ENCODE measurements at regions not wholly inside any gene's neighbourhood (a gene's known extent, or its start where the extent isn't known, plus 50 kb on each side); places are given as distances from the start of the nearest gene placed in this dataset.
"Not testable (repeated sequence)": the region's sequence is repeated elsewhere in the genome, so short reads cannot be mapped to it uniquely, and the experiment has no call there.

- not testable (repeated sequence) for DNase-seq
Measured at GRCh38 chr15:37427393-37427792, 327.0 kb upstream of the MEIS2 start.

GRCh38 chr15:37446921-37447320 lies 346.6 kb upstream of the MEIS2 start:
- no peak for DNase-seq

- no peak for DNase-seq
Measured at GRCh38 chr15:37452498-37452897, 352.1 kb upstream of the MEIS2 start.

- no peak for DNase-seq
Measured at GRCh38 chr15:37480482-37480881, 380.1 kb upstream of the MEIS2 start.

GRCh38 chr15:37481126-37481525 lies 380.8 kb upstream of the MEIS2 start:
- no peak for DNase-seq

GRCh38 chr15:37483779-37484178 lies 383.4 kb upstream of the MEIS2 start:
- DNase-seq: no peak

GRCh38 chr15:37485056-37485455 lies 384.7 kb upstream of the MEIS2 start:
- DNase-seq: no peak

- DNase-seq: no peak
Measured at GRCh38 chr15:37490707-37491106, 390.4 kb upstream of the MEIS2 start.

GRCh38 chr15:37516621-37517020 lies 416.3 kb upstream of the MEIS2 start:
- DNase-seq: no peak

- DNase-seq: no peak
Measured at GRCh38 chr15:37517191-37517895, 417.0 kb upstream of the MEIS2 start.

GRCh38 chr15:37518436-37518835 lies 416.0 kb upstream of the TMCO5A start:
- DNase-seq: no peak

GRCh38 chr15:37520026-37520425 lies 414.4 kb upstream of the TMCO5A start:
- no peak for DNase-seq

GRCh38 chr15:37520882-37521281 lies 413.6 kb upstream of the TMCO5A start:
- DNase-seq: no peak

GRCh38 chr15:37524601-37525000 lies 409.8 kb upstream of the TMCO5A start:
- no peak for DNase-seq

- no peak for DNase-seq
Measured at GRCh38 chr15:37528432-37528831, 406.0 kb upstream of the TMCO5A start.

GRCh38 chr15:37536967-37537605 lies 397.4 kb upstream of the TMCO5A start:
- DNase-seq: no peak

GRCh38 chr15:37537802-37538201 lies 396.6 kb upstream of the TMCO5A start:
- DNase-seq: no peak

- DNase-seq: no peak
Measured at GRCh38 chr15:37548116-37548515, 386.3 kb upstream of the TMCO5A start.

- no peak for DNase-seq
Measured at GRCh38 chr15:37550360-37551024, 383.9 kb upstream of the TMCO5A start.

- no peak for DNase-seq
Measured at GRCh38 chr15:37572401-37572800, 362.0 kb upstream of the TMCO5A start.

- DNase-seq: no peak
Measured at GRCh38 chr15:37574985-37575384, 359.5 kb upstream of the TMCO5A start.

GRCh38 chr15:37576952-37577351 lies 357.5 kb upstream of the TMCO5A start:
- no peak for DNase-seq

GRCh38 chr15:37581866-37582532 lies 352.4 kb upstream of the TMCO5A start:
- no peak for DNase-seq

GRCh38 chr15:37582852-37583251 lies 351.6 kb upstream of the TMCO5A start:
- DNase-seq: no peak
